Endodermal cell (in vitro differentiated cells): ENCODE measurements at regions not wholly inside any gene's neighbourhood (a gene's known extent, or its start where the extent isn't known, plus 50 kb on each side); places are given as distances from the start of the nearest gene placed in this dataset.
A peak's percentile ranks its signal among the peaks of the same experiment; 100 is the strongest.
"Not testable (repeated sequence)": the region's sequence is repeated elsewhere in the genome, so short reads cannot be mapped to it uniquely, and the experiment has no call there.

Experiments used
- DNase-seq: peaks from one replicate; pipeline ENCODE4 v3.0.0-alpha.2; 2017
- H3K27ac ChIP-seq: 2 replicates; pipeline ENCODE4 v1.5.1; 2013; ENCODE audit warnings: mild to moderate bottlenecking, low read depth, low read length, moderate library complexity
- H3K27me3 ChIP-seq: 2 replicates; pipeline ENCODE4 v1.6.1; 2013; ENCODE audit warnings: mild to moderate bottlenecking, low read length, moderate library complexity; ENCODE audit not compliant: insufficient read depth, control insufficient read depth, poor library complexity, severe bottlenecking
- H3K36me3 ChIP-seq: 2 replicates; pipeline ENCODE4 v1.7.0; 2013; ENCODE audit warnings: mild to moderate bottlenecking, low read length, moderate library complexity; ENCODE audit not compliant: control insufficient read depth, insufficient read depth
- H3K4me1 ChIP-seq: one replicate; pipeline ENCODE4 v1.7.0; 2013; ENCODE audit warnings: low read length; ENCODE audit not compliant: control insufficient read depth, insufficient read depth
- H3K4me3 ChIP-seq: 2 replicates; pipeline ENCODE4 v1.5.1; 2013; ENCODE audit warnings: mild to moderate bottlenecking, low read length, moderate library complexity
- H3K9ac ChIP-seq: 2 replicates; pipeline ENCODE4 v1.6.1; 2013; ENCODE audit warnings: mild to moderate bottlenecking, low read length, moderate library complexity; ENCODE audit not compliant: poor library complexity, severe bottlenecking; ENCODE audit errors: extremely low read depth
- H3K9me3 ChIP-seq: 2 replicates; pipeline ENCODE4 v1.6.1; 2013; ENCODE audit warnings: mild to moderate bottlenecking, low read length, moderate library complexity; ENCODE audit not compliant: control insufficient read depth
- H3K27ac Mint-ChIP-seq: 2 replicates; pipeline ENCODE4 v1.8.0; 2020; ENCODE audit warnings: mixed read lengths
- H3K27me3 Mint-ChIP-seq: 2 replicates; pipeline ENCODE4 v1.8.0; 2021; ENCODE audit warnings: mild to moderate bottlenecking, mixed read lengths; ENCODE audit not compliant: insufficient read depth
- H3K36me3 Mint-ChIP-seq: 2 replicates; pipeline ENCODE4 v1.8.0; 2020; ENCODE audit warnings: low read depth, mixed read lengths
- H3K4me1 Mint-ChIP-seq: 2 replicates; pipeline ENCODE4 v1.8.0; 2020; ENCODE audit warnings: mixed read lengths
- H3K4me3 Mint-ChIP-seq: 2 replicates; pipeline ENCODE4 v1.8.0; 2020; ENCODE audit warnings: mild to moderate bottlenecking, moderate library complexity, mixed read lengths
- H3K9me3 Mint-ChIP-seq: 2 replicates; pipeline ENCODE4 v1.8.0; 2020; ENCODE audit warnings: mild to moderate bottlenecking, mixed read lengths
- CTCF ChIP-seq: fragments of 200-600 bp; sonication (generic); conservative IDR thresholded peaks from 2 replicates; pipeline ENCODE4 v1.5.0; 2021; ENCODE audit warnings: antibody characterized with exemption, mild to moderate bottlenecking
- WGBS, 2 experiments: methylation state at CpG; one replicate each; pipeline versions ENCODE4 v1.1.5 to v1.1.7; 2013; ENCODE audit warnings: missing lambda C conversion rate in 2 of 2, mixed read lengths in 1 of 2; ENCODE audit not compliant: insufficient coverage in 1 of 2, insufficient read length in 1 of 2; 5-methylcytosine and 5-hydroxymethylcytosine counted together

- Histone ChIP-seq H3K36me3 (no peaks in the 10 kb centered on the region), H3K27me3 (no peaks in the 10 kb centered on the region), H3K27ac (no peak overlapping the region), H3K4me3 (no peak overlapping the region), H3K9me3 (no peaks in the 10 kb centered on the region), H3K9ac (no peak overlapping the region), H3K4me1 (no peaks in the 10 kb centered on the region)
- no peaks in the 10 kb centered on the region for H3K9me3 Mint-ChIP-seq
- no peak for DNase-seq
- no peak overlapping the region for H3K4me3 Mint-ChIP-seq
- 95 to 100% methylated on average over 1 to 3 of the region's 3 CpGs for WGBS, 2 experiments
- no peak for TF ChIP-seq CTCF
- H3K36me3 Mint-ChIP-seq, result no peaks in the 10 kb centered on the region
- H3K4me1 Mint-ChIP-seq, result no peaks in the 10 kb centered on the region
- no peaks in the 10 kb centered on the region for H3K27me3 Mint-ChIP-seq
- no peak overlapping the region for H3K27ac Mint-ChIP-seq
Observed at GRCh38 chr6:155762649-155763048, 307.0 kb upstream of the NOX3 start.

GRCh38 chr6:155755452-155755851 is 299.8 kb upstream of the NOX3 start:
- Mint-ChIP-seq H3K27me3 (no peaks in the 10 kb centered on the region), H3K4me3 (no peak overlapping the region), H3K9me3 (peaks cover 27% of the 10 kb centered on the region), H3K27ac (no peak overlapping the region), H3K4me1 (no peaks in the 10 kb centered on the region), H3K36me3 (peaks cover 11% of the 10 kb centered on the region)
- Histone ChIP-seq H3K9ac (no peak overlapping the region), H3K27me3 (no peaks in the 10 kb centered on the region), H3K27ac (no peak overlapping the region), H3K4me1 (no peaks in the 10 kb centered on the region), H3K4me3 (no peak overlapping the region), H3K36me3 (no peaks in the 10 kb centered on the region), H3K9me3 (peaks cover 22% of the 10 kb centered on the region)
- 94 to 100% methylated on average over 1 to 3 of the region's 3 CpGs for WGBS, 2 experiments
- no peak for DNase-seq
- no peak for TF ChIP-seq CTCF

- not testable (repeated sequence) for H3K4me1 ChIP-seq, H3K4me3 Mint-ChIP-seq, H3K36me3 Mint-ChIP-seq, H3K27ac ChIP-seq, H3K27me3 Mint-ChIP-seq, H3K27me3 ChIP-seq, H3K4me3 ChIP-seq, H3K9ac ChIP-seq, H3K36me3 ChIP-seq
- Mint-ChIP-seq H3K27ac (peak overlapping the region; percentile 72), H3K4me1 (peaks cover 20% of the 10 kb centered on the region), H3K9me3 (peaks cover 20% of the 10 kb centered on the region)
- 83 to 90% methylated on average over 2 to 3 of the region's 3 CpGs for WGBS, 2 experiments
- peak; percentile 74 for DNase-seq
- peaks cover 12% of the 10 kb centered on the region for H3K9me3 ChIP-seq
Observed at GRCh38 chr6:155748778-155749177, 293.1 kb upstream of the NOX3 start.

- no peak for DNase-seq
- Histone ChIP-seq H3K9me3 (no peaks in the 10 kb centered on the region), H3K27ac (no peak overlapping the region), H3K4me3 (no peak overlapping the region), H3K36me3 (no peaks in the 10 kb centered on the region), H3K27me3 (no peaks in the 10 kb centered on the region), H3K4me1 (no peaks in the 10 kb centered on the region), H3K9ac (no peak overlapping the region)
- Mint-ChIP-seq H3K4me1 (peaks cover 20% of the 10 kb centered on the region), H3K36me3 (peaks cover 2% of the 10 kb centered on the region), H3K4me3 (no peak overlapping the region), H3K9me3 (peaks cover 8% of the 10 kb centered on the region), H3K27ac (no peak overlapping the region), H3K27me3 (no peaks in the 10 kb centered on the region)
- WGBS, 2 experiments, result 100% methylated on average over 1 to 2 of the region's 3 CpGs
- TF ChIP-seq CTCF, result no peak
Observed at GRCh38 chr6:155747491-155747890, 291.9 kb upstream of the NOX3 start.
